GM19324 (cell line): ENCODE measurements at regions not wholly inside any gene's neighbourhood (a gene's known extent, or its start where the extent isn't known, plus 50 kb on each side); places are given as distances from the start of the nearest gene placed in this dataset.
"Not testable (repeated sequence)": the region's sequence is repeated elsewhere in the genome, so short reads cannot be mapped to it uniquely, and the experiment has no call there.

Source experiments
- ATAC-seq: cut with Tn5 transposase; IDR thresholded peaks from one replicate; pipeline ENCODE4 v1.9.1; 2021; ENCODE audit warnings: mild to moderate bottlenecking, moderate library complexity; ENCODE audit not compliant: unreplicated experiment, low FRiP score

- no peak for ATAC-seq
Measured at GRCh38 chr2:53227535-53227934, 540.1 kb upstream of the CHAC2 start.

GRCh38 chr2:53220969-53221368 is 546.6 kb upstream of the CHAC2 start:
- no peak for ATAC-seq

GRCh38 chr2:53217250-53217649 is 550.4 kb upstream of the CHAC2 start:
- ATAC-seq: no peak

- ATAC-seq: no peak
Measured at GRCh38 chr2:53216805-53217204, 550.8 kb upstream of the CHAC2 start.

- no peak for ATAC-seq
Measured at GRCh38 chr2:53212576-53212975, 555.0 kb upstream of the CHAC2 start.

- no peak for ATAC-seq
Measured at GRCh38 chr2:53211201-53211774, 556.3 kb upstream of the CHAC2 start.

- no peak for ATAC-seq
Measured at GRCh38 chr2:53210538-53210937, 557.1 kb upstream of the CHAC2 start.

GRCh38 chr2:53209679-53210458 is 557.7 kb upstream of the CHAC2 start:
- ATAC-seq: no peak

- ATAC-seq: no peak
Measured at GRCh38 chr2:53208815-53209214, 558.8 kb upstream of the CHAC2 start.

GRCh38 chr2:53206226-53206625 is 561.4 kb upstream of the CHAC2 start:
- ATAC-seq: not testable (repeated sequence)

- no peak for ATAC-seq
Measured at GRCh38 chr2:53202063-53202462, 565.5 kb upstream of the CHAC2 start.

GRCh38 chr2:53200072-53200471 is 567.5 kb upstream of the CHAC2 start:
- no peak for ATAC-seq

- ATAC-seq: no peak
Measured at GRCh38 chr2:53188851-53189510, 578.6 kb upstream of the CHAC2 start.

- no peak for ATAC-seq
Measured at GRCh38 chr2:53183581-53183980, 584.0 kb upstream of the CHAC2 start.

- no peak for ATAC-seq
Measured at GRCh38 chr2:53182601-53183000, 585.0 kb upstream of the CHAC2 start.

- no peak for ATAC-seq
Measured at GRCh38 chr2:53181759-53182158, 585.8 kb upstream of the CHAC2 start.

- no peak for ATAC-seq
Measured at GRCh38 chr2:53177327-53177726, 590.3 kb upstream of the CHAC2 start.

- no peak for ATAC-seq
Measured at GRCh38 chr2:53174539-53174938, 593.1 kb upstream of the CHAC2 start.

- peak; percentile 56 for ATAC-seq
Measured at GRCh38 chr2:53173698-53174455, 593.7 kb upstream of the CHAC2 start.

GRCh38 chr2:53173091-53173490 is 594.5 kb upstream of the CHAC2 start:
- ATAC-seq: no peak

- no peak for ATAC-seq
Measured at GRCh38 chr2:53170466-53170865, 597.1 kb upstream of the CHAC2 start.
